ENCODE measurements at regions not wholly inside any gene's neighbourhood (a gene's known extent, or its start where the extent isn't known, plus 50 kb on each side); places are given as distances from the start of the nearest gene placed in this dataset.

DNA sequence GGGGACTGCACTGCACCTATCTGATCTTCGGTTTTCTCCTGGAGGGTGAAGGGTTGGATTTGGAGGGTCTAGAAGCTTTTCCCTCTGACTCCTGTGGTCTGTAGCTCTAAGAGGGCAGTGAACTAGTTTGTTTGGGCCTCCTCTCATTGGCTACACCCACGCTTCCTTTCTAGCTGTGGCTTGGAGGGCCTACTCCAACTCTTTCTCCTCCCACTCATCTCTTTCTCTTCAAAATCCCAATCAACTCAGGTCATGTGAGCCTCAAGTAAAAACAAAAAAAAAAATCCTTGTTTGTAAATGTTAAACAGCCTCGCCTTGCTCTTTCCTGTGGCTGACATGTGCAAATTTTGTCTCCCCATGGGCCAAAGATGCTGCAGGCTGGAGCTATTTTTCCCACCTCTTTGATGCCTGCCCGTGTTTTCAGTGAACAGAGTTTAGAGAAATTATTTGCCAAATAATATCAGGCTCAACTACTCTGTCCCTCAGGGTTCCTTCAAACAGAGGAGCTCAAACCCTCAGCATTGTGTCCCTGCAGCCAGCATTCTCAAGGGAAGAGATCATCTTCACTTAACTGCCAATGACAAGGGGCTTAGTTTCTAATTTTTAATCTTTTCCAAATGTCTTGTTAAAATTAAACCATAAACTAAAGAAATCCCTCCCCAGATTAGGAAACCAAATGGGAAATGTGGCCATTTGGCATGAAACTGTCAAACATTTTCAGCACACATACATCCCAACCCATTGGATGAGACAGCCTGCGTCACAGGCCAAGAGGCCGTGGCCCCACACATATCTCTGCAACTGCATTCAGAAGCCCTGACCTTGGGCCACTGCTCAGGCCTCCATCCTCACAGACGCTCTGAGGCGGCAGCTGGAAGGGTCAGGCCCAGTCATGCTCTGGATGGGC lies 114.8 kb upstream of the THBS1 start:
- peak overlapping the region; percentile 39 to 67 (median 50) for H3K27ac ChIP-seq
- H3K36me3 ChIP-seq = no peaks in the 10 kb centered on the region
- intact Hi-C loops (cut with DNase I; ENCODE audit: low total_unique reads) (no loop called here), in situ Hi-C loops (cut with MboI; ENCODE audit: low pct_ligation_motif_present in 1 of 4, low pct_unique_long_range_greater_than_20kb in 1 of 4, low sequenced_read_pairs in 3 of 4) (no loop called here)
- WGBS, 2 donors (ENCODE audit: low coverage in 1 of 2) = 80 to 96% methylated on average over 5 to 8 of the region's 8 CpGs
- no peaks in the 10 kb centered on the region for H3K27me3 ChIP-seq
- no peak overlapping the region for H3K4me3 ChIP-seq
- TF ChIP-seq, protein P1, sequence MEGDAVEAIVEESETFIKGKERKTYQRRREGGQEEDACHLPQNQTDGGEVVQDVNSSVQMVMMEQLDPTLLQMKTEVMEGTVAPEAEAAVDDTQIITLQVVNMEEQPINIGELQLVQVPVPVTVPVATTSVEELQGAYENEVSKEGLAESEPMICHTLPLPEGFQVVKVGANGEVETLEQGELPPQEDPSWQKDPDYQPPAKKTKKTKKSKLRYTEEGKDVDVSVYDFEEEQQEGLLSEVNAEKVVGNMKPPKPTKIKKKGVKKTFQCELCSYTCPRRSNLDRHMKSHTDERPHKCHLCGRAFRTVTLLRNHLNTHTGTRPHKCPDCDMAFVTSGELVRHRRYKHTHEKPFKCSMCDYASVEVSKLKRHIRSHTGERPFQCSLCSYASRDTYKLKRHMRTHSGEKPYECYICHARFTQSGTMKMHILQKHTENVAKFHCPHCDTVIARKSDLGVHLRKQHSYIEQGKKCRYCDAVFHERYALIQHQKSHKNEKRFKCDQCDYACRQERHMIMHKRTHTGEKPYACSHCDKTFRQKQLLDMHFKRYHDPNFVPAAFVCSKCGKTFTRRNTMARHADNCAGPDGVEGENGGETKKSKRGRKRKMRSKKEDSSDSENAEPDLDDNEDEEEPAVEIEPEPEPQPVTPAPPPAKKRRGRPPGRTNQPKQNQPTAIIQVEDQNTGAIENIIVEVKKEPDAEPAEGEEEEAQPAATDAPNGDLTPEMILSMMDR (IDR thresholded peaks at IDR 0.05) = no peak
- TF ChIP-seq POLR2A (IDR thresholded peaks at IDR 0.05) (no peak), EP300 (IDR thresholded peaks at IDR 0.05; ENCODE audit: low read depth) (no peak), POLR2AphosphoS5 (IDR thresholded peaks at IDR 0.05) (peak in 1 of 3 donors; percentile 44)
- no peaks in the 10 kb centered on the region for H3K9me3 ChIP-seq
- DNase-seq = peak; percentile 21
- H3K4me1 ChIP-seq = peaks cover 0 to 21% (median 2%) of the 10 kb centered on the region in 4 donors

DNA sequence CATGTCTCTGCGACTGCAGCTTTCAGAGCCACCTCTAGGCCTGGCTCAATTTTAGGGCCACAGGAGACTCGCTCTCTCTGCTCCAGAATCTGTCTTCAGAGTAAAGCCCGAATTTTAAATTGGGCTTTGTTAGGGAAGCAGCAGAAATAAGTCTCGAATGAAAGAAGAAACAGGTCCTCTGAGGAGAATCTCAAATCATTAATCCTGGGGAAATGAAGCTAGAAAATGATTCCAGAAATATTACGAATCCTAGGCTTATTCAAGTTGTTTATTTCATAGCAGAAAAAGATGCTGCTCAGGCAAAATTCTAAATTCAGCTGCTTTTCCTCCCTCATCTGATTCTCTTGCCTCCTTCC lies 114.2 kb upstream of the THBS1 start:
- in situ Hi-C loops (cut with MboI; ENCODE audit: low pct_ligation_motif_present in 1 of 4, low pct_unique_long_range_greater_than_20kb in 1 of 4, low sequenced_read_pairs in 3 of 4) = no loop called here
- intact Hi-C loops (cut with DNase I; ENCODE audit: low total_unique reads) = no loop called here
- Histone ChIP-seq H3K9me3 (no peaks in the 10 kb centered on the region), H3K27ac (peak overlapping the region; percentile 39 to 67 (median 50)), H3K4me3 (no peak overlapping the region), H3K4me1 (peaks cover 0 to 19% (median 3%) of the 10 kb centered on the region in 4 donors), H3K36me3 (no peaks in the 10 kb centered on the region), H3K27me3 (no peaks in the 10 kb centered on the region)
- no peak for DNase-seq
- TF ChIP-seq EP300 (IDR thresholded peaks at IDR 0.05; ENCODE audit: low read depth) (no peak), POLR2AphosphoS5 (IDR thresholded peaks at IDR 0.05) (no peak), POLR2A (IDR thresholded peaks at IDR 0.05) (no peak)
- TF ChIP-seq, protein P1 (IDR thresholded peaks at IDR 0.05) = no peak
- WGBS, 2 donors (ENCODE audit: low coverage in 1 of 2) = 77% methylated on average over 5 of the region's 5 CpGs

DNA sequence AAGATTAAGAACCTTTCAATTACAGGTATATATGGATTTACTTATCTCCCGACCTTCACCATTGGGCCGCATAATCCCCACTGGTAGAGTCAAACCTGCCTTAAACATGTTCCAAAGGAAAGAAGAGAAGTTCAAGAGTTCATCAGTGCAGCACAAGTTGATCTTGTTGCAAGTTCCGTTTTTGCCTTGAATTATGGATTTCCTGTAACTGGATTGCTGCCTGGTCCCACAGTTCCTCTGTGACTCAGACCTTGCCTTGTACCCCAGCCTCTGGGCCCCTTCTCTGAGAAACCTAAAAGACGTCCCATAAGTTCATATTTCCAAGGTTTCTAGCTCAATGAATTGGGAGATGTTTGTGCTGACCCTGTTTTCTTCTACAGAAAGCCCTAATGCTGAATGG lies 112.5 kb upstream of the THBS1 start:
- DNase-seq = no peak
- Histone ChIP-seq H3K36me3 (no peaks in the 10 kb centered on the region), H3K4me3 (no peak overlapping the region), H3K27me3 (no peaks in the 10 kb centered on the region), H3K27ac (peak overlapping the region; percentile 20 to 67 (median 45)), H3K9me3 (no peaks in the 10 kb centered on the region), H3K4me1 (peaks cover 0 to 20% (median 4%) of the 10 kb centered on the region in 4 donors)
- in situ Hi-C loops (cut with MboI; ENCODE audit: low pct_ligation_motif_present in 1 of 4, low pct_unique_long_range_greater_than_20kb in 1 of 4, low sequenced_read_pairs in 3 of 4) = no loop called here
- TF ChIP-seq, protein P1 (IDR thresholded peaks at IDR 0.05) = no peak
- TF ChIP-seq POLR2A (IDR thresholded peaks at IDR 0.05) (no peak), POLR2AphosphoS5 (IDR thresholded peaks at IDR 0.05) (peak in 1 of 3 donors; percentile 25), EP300 (IDR thresholded peaks at IDR 0.05; ENCODE audit: low read depth) (peak; percentile 52)
- intact Hi-C loops (cut with DNase I; ENCODE audit: low total_unique reads) = no loop called here
- WGBS, 2 donors (ENCODE audit: low coverage in 1 of 2) = 69 to 80% methylated on average over 3 to 4 of the region's 4 CpGs

DNA sequence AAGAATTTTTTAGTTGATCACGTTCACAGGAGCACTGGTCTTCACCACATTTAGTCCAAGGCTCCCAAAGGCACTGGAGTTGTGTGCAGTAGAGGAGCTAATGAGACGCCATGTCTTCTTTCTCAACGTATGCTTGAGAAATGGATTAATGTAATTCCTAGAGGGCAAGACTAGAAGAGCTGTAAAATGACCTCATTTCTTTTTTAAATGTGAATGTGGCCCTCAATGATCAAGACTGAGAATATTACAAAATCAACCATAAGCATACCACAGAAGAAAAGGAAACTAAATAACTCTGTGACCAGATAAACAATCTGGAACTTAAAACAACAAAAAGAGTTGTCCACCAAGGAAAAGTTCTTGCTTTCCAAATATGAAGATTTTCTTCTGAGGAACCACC lies 112.1 kb upstream of the THBS1 start:
- intact Hi-C loops (cut with DNase I; ENCODE audit: low total_unique reads) (no loop called here), in situ Hi-C loops (cut with MboI; ENCODE audit: low pct_ligation_motif_present in 1 of 4, low pct_unique_long_range_greater_than_20kb in 1 of 4, low sequenced_read_pairs in 3 of 4) (no loop called here)
- Histone ChIP-seq H3K9me3 (no peaks in the 10 kb centered on the region), H3K27ac (peak overlapping the region; percentile 20 to 67 (median 45)), H3K4me1 (peaks cover 0 to 25% (median 5%) of the 10 kb centered on the region in 4 donors), H3K27me3 (no peaks in the 10 kb centered on the region), H3K36me3 (no peaks in the 10 kb centered on the region), H3K4me3 (no peak overlapping the region)
- DNase-seq = no peak
- TF ChIP-seq POLR2A (IDR thresholded peaks at IDR 0.05) (no peak), EP300 (IDR thresholded peaks at IDR 0.05; ENCODE audit: low read depth) (no peak)
- TF ChIP-seq, protein P1 (IDR thresholded peaks at IDR 0.05) = no peak
- 78 to 82% methylated on average over 3 of the region's 3 CpGs for WGBS, 2 donors (ENCODE audit: low coverage in 1 of 2)

Measured in transverse colon (tissue), 4 donors.